Esophagus squamous epithelium (tissue), 4 donors: ENCODE measurements at regions not wholly inside any gene's neighbourhood (a gene's known extent, or its start where the extent isn't known, plus 50 kb on each side); places are given as distances from the start of the nearest gene placed in this dataset.

Experiments
- POLR2A ChIP-seq, 4 donors: fragments of 450-650 bp; IDR thresholded peaks; one replicate each; pipeline ENCODE4 v1.6.1; 2017; ENCODE audit warnings: antibody characterized with exemption in 4 of 4, mild to moderate bottlenecking in 4 of 4, moderate library complexity in 3 of 4
- TF ChIP-seq, protein P1 (sequence below), 6 experiments: fragments of 450-650 bp in 4 of 6; fragments of 200-600 bp in 2 of 6; sonication (generic) in 2 of 6; IDR thresholded peaks; one replicate each; pipeline ENCODE4 v1.5.1; 2016 to 2019; ENCODE audit warnings: antibody characterized with exemption in 6 of 6, mild to moderate bottlenecking in 4 of 6, moderate library complexity in 4 of 6

DNA sequence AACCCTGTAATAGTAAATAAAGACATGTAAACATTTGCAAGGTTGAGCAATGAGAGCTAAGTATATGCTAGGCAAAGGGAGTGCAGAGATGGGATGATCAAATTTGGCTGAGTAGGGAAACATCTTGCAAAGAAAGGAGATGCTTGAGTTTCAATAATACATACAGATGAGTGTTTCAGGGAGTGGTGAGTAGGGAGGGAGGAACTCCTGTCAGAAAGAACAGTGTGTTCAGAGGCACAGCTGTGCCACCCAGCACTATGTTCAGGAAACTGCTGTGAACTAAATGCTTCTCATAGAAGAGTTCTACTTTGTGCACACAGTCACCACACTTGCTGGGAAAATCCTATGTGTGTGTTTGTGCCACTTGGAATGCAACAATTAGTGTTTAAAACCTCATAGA is 1077.1 kb downstream of the UQCRFS1 start:
- TF ChIP-seq, protein P1, sequence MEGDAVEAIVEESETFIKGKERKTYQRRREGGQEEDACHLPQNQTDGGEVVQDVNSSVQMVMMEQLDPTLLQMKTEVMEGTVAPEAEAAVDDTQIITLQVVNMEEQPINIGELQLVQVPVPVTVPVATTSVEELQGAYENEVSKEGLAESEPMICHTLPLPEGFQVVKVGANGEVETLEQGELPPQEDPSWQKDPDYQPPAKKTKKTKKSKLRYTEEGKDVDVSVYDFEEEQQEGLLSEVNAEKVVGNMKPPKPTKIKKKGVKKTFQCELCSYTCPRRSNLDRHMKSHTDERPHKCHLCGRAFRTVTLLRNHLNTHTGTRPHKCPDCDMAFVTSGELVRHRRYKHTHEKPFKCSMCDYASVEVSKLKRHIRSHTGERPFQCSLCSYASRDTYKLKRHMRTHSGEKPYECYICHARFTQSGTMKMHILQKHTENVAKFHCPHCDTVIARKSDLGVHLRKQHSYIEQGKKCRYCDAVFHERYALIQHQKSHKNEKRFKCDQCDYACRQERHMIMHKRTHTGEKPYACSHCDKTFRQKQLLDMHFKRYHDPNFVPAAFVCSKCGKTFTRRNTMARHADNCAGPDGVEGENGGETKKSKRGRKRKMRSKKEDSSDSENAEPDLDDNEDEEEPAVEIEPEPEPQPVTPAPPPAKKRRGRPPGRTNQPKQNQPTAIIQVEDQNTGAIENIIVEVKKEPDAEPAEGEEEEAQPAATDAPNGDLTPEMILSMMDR (IDR thresholded peaks at IDR 0.05) = no peak
- no peak for TF ChIP-seq POLR2A (IDR thresholded peaks at IDR 0.05)
